ENCODE measurements at regions not wholly inside any gene's neighbourhood (a gene's known extent, or its start where the extent isn't known, plus 50 kb on each side); places are given as distances from the start of the nearest gene placed in this dataset.
"Not testable (repeated sequence)": the region's sequence is repeated elsewhere in the genome, so short reads cannot be mapped to it uniquely, and the experiment has no call there.

GRCh38 chr4:126647756-126648397 is 984.9 kb upstream of the INTU start:
- no peak for DNase-seq

GRCh38 chr4:126658411-126658810 is 974.3 kb upstream of the INTU start:
- no peak for DNase-seq

- DNase-seq: no peak
These were observed 971.6 kb upstream of the INTU start for GRCh38 chr4:126661194-126661593.

- DNase-seq: no peak
These were observed 967.9 kb upstream of the INTU start for GRCh38 chr4:126664839-126665238.

DNA sequence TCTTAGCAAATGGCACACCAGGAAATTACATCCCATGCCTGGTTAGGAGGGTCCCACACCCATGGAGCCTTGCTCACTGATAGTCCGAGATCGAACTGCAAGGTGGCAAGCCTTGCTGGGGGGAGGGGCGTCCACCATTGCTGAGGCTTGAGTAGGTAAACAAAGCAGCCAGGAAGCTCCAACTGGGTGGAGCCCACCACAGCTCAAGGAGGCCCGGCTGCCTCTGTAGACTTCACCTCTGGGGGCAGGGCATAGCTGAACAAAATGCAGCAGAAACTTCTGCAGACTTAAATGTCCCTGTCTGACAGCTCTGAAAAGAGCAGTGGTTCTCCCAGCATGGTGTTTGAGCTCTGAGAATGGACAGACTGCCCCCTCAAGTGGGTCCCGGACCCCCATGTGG is 962.7 kb upstream of the INTU start:
- not testable (repeated sequence) for DNase-seq

DNA sequence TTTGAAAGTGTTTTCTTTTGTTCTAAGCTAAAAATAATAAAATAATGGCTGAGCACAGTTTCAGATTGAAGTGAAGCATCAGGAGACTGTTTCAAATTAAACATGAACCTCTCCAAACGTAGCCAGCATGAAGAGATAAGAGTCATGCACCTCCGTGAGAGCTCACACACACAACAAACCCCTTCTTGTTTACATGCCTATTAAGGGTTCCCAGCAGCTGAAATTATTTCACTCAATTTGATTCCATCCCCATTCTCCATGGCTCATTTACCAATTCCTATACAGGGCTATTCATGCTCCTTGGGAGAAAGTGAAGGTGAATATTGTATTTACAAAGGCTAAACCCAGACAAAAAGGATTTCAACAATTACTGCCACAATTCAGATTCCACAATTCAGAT is 954.1 kb upstream of the INTU start:
- no peak for DNase-seq

GRCh38 chr4:126679303-126679702 is 953.5 kb upstream of the INTU start:
- DNase-seq: no peak

GRCh38 chr4:126682250-126682649 is 950.5 kb upstream of the INTU start:
- DNase-seq: no peak

DNA sequence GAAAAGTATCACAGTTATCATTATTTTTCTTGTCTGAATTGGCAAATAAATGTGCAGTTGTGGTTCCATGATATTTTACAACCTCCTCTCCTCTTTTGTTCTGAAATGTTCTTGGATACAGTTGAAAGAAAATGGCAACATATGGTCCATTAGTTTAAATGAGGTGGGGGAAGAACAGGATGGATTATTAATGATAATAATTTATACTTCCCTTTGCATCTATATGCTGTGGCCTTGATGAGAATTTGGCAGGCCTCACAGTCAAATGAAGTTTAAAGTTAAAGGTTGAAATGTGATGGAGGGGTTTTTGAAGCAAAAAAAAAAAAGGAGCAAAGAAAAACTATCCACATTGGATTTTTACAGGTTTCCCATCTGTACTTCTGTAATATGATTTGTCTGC is 946.3 kb upstream of the INTU start:
- DNase-seq: no peak

- no peak for DNase-seq
These were observed 945.0 kb upstream of the INTU start for GRCh38 chr4:126687655-126688358.

DNA sequence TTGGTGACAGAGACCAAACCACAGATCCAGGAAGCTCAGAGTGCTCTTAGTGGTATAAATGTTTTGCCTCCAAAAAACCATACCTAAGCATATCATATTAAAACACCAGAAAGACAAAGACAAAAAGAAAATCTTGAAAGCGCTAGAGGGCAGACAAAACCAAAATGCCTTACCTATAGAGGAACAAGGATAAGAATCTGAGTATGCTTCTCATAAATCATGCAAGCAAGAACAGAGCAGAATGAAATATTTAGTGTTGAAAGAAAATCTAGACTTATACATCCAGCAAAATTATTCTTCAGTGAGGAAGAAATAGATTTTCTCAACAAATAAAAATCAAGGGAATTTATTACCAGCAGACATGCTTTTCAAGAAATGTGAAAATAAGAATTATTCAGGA is 941.0 kb upstream of the INTU start:
- DNase-seq: no peak

- no peak for DNase-seq
These were observed 935.0 kb upstream of the INTU start for GRCh38 chr4:126697748-126698147.

- no peak for DNase-seq
These were observed 934.5 kb upstream of the INTU start for GRCh38 chr4:126698224-126698623.

DNA sequence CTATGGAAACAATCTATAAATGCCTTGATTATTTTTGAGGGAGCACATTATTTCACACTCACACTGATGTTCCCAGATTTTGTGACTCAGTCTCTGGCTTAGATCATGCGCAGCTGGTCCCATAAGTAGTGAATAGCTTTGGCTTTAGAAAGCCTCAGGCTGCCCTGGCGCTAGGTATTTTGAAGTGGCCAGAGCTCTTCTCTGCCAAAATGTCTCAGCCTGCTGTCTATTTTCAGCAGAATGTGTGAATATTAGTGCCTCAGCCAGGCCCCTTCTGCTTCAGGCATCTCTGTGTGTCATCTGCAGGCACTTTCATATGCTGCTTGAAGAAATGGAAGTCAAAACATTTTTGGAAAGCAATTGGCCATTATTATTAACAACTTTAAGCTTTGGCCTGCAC is 931.0 kb upstream of the INTU start:
- peak in 1 of 56 donors; percentile 1 for DNase-seq

- DNase-seq: no peak
These were observed 930.0 kb upstream of the INTU start for GRCh38 chr4:126702747-126703146.

DNA sequence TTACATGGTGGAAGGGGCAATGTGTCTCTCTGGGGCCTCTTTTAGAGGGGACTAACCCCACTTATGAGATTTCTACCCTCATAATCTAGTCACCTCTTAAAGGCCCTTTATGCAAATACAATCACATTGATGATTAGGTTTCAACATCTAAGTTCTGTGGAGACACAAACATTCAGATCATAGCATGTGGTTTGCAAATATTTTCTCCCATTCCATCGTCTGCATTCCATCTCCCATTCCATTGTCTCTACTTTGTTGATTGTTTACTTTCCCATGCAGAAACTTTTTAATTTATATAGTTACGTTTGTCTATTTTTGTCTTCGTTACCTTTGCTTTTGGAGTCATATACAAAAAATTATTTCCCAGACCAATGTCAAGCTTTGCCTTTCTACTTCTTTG is 927.5 kb upstream of the INTU start:
- DNase-seq: no peak

GRCh38 chr4:126708716-126709115 is 924.0 kb upstream of the INTU start:
- no peak for DNase-seq

- DNase-seq: no peak
These were observed 921.8 kb upstream of the INTU start for GRCh38 chr4:126710935-126711334.

GRCh38 chr4:126715067-126715466 is 917.7 kb upstream of the INTU start:
- DNase-seq: no peak

DNA sequence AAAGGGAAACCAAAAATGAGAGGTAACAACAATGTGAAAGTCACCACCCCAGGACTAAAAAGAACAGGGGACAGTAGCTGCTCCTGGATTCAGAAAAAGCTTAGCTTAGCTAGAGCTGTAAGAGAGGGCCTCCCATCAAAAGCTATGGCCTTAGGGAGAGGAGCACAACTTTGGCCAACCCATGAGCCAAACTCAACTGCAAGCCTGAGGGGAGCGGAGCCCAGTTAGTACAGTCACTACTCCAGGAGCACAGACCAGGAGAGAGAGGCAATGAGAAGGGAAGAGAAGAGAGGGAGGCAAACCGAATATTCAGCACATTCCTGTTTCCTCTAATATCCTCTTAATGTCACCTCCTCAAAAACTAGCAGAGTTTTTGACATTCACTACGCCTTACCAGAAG is 917.1 kb upstream of the INTU start:
- no peak for DNase-seq

DNA sequence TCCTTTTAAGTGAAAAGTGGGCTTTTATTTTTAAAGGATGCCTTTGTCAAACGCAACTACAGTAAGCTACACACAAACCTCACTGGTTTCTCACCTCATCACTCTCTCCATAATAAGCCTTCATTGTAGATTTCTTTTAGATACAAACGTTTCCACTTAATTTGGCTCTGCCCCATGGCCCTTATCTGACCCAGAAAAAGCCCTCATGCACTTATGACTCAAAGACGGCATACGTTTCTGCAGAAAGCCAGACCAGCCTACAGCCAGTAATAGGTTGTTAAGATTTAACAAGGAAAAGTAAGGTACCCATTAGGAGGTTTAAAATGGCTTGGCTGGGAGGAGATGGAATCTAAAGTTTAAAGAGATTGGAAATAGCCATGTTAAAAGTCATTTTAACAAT is 914.6 kb upstream of the INTU start:
- DNase-seq: no peak

DNA sequence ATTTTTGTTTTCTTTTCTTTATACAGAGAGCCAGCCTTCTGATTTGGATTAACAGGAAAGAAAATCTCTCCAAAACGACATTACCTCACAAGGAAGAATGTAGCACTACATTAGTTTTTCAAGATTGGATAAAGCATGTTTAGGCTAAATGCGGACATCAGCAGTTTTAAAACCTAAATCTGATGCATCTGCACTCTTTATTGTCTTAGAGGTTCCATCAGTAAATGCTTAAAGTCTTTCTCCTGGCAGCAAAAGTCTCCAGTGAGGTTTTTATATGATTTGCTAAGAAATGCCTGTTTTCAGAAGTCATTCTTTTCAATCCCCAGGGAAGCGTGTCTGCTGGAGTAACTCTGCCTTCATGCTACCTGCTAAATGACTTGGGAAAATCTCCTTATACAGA is 912.9 kb upstream of the INTU start:
- DNase-seq: no peak

- DNase-seq: no peak
These were observed 906.9 kb upstream of the INTU start for GRCh38 chr4:126725906-126726305.

GRCh38 chr4:126727461-126727860 is 905.3 kb upstream of the INTU start:
- DNase-seq: no peak
